GDM1 (cell line): ENCODE measurements at regions not wholly inside any gene's neighbourhood (a gene's known extent, or its start where the extent isn't known, plus 50 kb on each side); places are given as distances from the start of the nearest gene placed in this dataset.
A peak's percentile ranks its signal among the peaks of the same experiment; 100 is the strongest.
"Not testable (repeated sequence)": the region's sequence is repeated elsewhere in the genome, so short reads cannot be mapped to it uniquely, and the experiment has no call there.

Experiments
- DNase-seq: peaks from one replicate; lab custom pipeline; 2025; lab: John Stamatoyannopoulos, UW

DNA sequence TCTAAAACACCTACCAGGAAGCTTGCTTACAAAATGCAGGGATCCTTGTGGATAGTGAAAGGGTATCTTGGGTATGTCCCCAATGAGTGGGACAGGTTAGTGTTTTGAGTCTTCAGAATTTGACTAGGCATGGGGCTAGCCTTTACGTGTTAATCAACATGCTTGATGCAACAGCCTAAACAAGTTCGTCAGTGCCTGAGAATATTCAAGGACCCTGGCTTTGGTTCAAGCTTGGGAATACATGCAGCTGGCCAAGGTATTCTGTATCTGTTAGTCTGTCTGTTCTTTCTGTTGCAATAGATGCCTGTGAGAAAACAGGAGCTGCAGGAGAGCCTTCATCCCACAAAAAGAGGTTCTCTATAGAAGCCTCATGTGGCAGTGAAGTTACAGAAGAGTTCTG lies 149.5 kb downstream of the CCNG2 start:
- no peak for DNase-seq

DNA sequence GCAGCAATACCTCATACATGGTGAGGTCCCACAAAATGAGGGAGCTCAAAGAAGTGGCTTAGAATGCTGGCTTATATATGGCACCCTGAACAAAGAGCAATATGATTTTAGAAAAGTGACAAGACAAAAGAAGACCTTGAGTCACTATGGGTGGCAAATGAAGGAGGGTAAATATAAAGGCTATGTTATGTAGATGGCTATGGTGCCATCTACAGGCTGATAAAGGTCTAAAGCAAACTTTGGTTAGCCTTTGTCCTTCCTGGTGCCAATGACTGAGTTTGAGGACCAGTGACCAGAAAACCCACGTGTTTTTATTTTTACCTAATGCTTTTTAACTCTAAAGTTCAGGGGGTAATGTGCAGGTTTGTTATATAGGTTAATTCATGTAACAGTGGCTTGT lies 151.8 kb downstream of the CCNG2 start:
- DNase-seq, result peak; percentile 7

DNA sequence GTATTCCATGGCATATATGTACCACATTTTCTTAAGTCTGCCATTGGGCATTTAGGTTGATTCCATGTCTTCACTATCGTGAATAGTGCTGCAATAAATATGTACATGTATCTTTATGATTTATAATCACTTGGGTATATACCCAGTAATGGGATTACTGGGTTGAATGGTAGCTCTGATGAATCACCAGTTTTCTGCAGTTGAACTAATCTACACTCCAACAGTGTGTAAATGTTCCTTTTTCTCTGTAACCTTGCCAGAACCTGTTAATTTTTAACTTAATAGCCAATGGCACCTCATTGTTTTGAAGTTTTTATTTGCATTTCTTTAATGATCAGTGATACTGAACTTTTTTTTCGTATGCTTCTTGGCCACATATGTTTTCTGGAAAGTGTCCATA lies 152.5 kb downstream of the CCNG2 start:
- DNase-seq, result no peak

DNA sequence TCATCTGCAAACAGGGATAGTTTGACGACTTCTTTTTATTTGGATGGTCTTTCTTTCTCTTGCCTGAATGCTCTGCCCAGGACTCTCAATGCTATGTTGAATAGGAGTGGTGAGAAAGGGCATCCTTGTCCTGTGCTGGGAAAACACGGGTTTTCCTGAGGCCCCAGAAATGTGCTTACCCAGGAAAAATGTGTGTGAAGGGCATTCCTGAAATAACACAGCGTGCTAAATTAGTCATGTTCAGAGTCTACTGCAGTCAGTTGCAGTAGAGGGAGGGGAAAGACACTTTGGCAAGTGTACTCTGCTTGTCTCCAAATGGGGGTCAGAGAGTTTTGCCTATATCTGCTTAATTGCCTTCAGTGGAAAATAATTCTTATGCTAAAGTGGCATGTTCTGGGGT lies 153.9 kb downstream of the CCNG2 start:
- no peak for DNase-seq

GRCh38 chr4:77314697-77315096 lies 157.7 kb downstream of the CCNG2 start:
- DNase-seq, result no peak

DNA sequence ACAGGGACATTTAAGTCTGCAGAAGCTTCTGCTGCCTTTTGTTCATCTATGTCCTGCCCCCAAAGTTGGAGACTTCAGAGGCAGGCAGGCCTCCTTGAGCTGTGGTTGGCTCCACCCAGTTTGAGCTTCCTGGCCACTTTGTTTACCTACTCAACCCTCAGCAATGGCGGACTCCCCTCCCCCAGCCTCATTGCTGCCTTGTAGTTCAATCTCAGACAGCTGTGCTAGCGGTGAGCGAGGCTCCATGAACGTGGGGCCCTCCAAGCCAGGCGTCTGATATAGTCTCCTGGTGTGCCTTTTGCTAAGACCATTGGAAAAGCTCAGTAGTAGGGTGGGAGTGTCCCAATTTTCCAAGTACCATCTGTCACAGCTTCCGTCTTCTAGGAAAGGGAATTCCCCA lies 170.1 kb downstream of the CCNG2 start:
- DNase-seq, result no peak

- DNase-seq, result no peak
Observed at GRCh38 chr4:77332696-77333270, 175.8 kb downstream of the CCNG2 start.

GRCh38 chr4:77336411-77337142 lies 179.6 kb downstream of the CCNG2 start:
- DNase-seq, result no peak

- DNase-seq, result no peak
Observed at GRCh38 chr4:77342170-77342810, 185.3 kb downstream of the CCNG2 start.

DNA sequence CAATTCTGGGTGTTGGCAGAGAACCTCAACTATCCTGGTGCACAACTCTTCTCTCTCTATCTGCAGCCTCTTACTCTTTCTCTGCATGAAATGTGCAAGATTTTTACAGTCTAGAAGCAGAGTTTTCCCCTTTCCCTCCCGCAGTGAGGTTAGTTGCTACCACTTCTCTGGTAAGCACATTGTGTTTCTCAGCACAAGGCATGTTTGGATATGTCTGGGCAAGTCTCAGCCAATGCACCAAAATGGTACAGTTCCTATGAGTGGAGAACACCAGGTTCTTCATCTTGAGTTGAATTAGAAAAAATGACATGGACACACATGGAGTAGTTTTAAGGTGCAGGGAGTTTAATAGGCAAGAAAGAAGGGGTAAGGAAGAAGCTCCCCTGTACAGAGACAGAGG lies 187.0 kb downstream of the CCNG2 start:
- no peak for DNase-seq

GRCh38 chr4:77344784-77345183 lies 187.8 kb downstream of the CCNG2 start:
- no peak for DNase-seq

GRCh38 chr4:77347351-77347966 lies 190.5 kb downstream of the CCNG2 start:
- no peak for DNase-seq

DNA sequence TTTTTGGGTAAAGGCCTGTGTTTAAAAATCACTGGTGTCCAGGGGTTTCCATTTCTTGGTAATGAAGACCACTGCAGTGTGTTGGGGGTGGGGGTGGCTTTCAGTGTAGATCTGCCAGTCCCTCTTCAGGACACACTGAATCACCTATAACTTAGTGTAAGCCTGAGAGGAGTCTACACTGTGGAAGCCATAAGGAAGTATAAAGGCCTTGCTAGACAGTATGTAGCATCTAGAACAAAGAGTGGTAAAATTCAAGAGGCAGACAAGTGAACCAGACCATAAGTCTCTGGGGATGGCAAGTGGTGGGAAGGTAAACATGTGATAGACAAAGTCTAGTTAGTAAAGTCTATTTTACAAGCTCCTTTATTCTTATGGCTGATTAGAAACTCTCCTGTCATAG lies 191.8 kb downstream of the CCNG2 start:
- no peak for DNase-seq

DNA sequence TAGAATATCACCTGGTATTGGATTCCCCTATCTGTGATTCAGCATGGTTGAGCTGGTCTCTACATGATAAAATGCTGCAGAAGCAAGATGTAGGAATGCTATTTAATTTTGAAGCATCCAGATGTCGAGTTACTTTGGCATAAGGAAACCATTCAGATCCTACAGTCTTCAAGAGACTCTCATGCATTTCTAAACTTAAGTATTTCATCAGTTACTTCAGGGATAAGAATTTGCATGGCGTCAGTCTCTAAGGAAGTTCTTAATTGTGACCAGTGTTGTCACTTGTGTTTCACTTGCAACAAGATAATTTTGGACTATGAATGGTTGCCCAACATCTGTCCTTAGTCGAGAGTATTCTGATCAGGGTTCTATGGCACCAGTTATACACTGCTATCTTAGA lies 192.4 kb downstream of the CCNG2 start:
- DNase-seq, result no peak

DNA sequence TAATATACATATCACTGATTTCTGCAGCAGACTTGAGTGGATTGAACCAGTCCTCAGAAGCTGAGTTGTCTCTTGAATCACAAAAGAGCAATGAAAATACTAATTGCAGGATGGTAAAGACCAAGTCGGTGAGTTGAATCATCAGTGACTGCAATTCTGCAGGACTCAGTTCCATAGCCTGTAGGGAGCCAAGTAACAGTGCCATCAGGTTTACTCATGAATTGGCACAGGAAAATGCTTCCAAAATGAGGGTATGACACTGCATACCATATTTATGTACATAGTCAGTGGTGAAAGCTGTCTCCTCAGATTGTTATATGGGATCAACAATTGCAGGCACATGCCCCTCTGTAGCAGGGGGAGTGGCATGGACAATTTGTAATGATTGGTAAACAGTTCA lies 192.8 kb downstream of the CCNG2 start:
- no peak for DNase-seq

DNA sequence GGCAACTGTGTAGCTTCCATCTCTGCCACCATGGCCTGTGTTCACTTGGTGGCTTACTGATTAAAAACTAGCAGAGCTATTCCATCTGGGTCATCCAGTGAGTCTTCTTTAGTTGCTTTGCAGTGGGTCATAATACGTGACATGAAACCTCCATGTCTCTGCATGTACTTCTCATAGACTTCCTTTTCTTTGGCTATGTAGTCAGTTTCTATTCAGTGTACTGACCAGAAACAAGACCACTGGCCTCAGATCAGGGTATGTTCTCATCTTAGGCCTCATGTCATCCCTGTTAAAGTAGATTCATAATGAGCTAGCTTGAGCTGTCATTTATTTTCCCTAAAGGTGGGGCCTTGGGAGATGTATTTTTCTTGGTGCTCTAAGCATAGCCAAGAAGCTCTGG lies 195.2 kb downstream of the CCNG2 start:
- no peak for DNase-seq

DNA sequence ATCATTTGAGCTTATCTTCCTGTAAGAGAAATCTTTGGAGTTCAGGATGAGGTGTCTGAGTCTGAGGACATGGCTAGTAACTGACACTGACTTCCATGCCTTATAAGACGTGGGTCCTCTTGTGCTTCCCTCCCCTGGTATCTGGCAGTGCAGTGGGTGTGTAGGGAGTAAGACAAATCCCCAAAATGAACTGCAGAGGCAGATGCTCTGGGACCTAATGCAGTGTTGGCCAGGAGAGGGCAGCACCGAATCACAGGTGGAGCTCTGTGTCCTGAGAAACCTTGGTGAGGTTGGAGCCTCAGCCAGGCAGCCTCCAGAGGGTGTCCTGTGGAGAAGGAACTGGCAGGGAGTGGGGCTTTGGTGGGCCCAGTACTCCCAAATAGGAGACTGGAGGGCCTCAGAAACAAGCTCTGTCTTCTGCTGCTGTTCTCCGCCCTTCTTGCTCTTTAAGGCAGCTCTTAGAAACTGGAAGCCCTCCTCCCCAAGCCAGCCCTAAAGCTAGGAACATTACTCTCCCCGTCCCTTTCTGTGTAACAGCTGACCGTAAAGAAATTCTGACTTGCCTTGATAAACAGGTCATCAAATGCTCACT lies 196.8 kb downstream of the CCNG2 start:
- DNase-seq, result not testable (repeated sequence)

GRCh38 chr4:77354550-77354949 lies 197.5 kb downstream of the CCNG2 start:
- DNase-seq, result no peak

DNA sequence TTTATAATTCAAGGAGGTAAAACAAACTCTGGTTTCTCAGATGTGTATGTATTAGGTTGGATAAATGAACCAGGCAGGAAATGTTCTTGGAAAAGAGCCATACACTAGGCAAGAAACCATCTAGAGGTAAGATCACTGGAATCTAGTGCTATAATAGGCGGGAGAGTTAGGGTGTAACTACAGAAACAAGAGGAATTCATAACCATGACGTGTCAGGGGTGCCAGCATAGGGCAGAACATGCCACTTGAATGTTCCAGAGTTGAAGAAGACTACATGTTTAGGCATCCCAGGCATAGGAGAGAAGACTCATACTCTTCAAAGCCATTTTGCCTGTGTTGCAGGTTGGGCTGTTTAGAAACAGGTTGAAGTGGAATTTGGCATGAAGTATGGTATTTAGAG lies 198.7 kb downstream of the CCNG2 start:
- no peak for DNase-seq

DNA sequence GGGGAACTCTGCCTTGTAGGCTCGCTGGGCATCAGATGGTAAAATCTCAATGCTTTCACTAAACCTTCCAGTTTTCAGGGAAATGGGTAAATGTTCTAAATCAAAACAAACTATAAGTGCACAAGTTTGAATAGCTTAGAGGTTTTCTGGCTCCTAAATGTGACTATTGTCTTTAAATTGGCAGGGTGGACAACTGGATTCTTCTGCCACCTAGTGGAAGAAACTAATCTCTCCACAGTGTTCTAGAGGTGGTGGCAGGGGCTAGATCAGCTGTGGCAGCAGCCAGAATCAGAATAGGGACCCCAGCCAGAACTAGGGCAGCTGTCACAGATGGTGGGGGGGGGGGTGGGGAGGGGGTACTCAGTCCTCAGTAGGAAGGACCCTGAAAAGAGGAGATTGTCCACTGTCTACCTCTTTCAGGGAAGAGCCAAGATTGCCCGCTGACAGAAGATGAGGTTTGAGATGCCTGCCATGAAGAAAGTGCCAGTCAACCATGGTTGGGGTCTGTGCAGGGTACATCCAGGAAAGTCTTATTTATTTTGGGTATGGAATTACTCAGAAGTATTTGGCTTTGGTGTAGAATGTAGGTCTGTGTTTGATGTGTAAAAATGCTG lies 201.4 kb downstream of the CCNG2 start:
- no peak for DNase-seq

DNA sequence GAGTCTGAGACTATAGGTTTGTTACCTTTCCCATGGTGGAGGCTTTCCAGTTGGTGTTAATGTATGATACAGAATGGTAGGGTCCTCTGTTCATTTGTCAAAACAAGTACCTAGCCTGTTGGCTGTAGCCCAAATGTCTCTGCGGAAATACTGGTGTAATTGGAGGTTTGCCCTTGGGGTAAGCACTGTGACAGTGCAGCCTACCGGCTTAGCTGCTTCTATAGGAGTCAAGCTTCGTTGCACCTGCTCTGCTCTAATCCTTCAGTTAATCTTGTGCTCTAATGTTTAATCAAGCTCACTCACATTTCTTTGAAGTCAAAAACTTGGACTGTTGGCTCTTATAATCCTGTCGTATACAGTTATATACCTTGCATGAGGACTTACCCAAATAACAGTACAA lies 203.4 kb downstream of the CCNG2 start:
- DNase-seq, result no peak

DNA sequence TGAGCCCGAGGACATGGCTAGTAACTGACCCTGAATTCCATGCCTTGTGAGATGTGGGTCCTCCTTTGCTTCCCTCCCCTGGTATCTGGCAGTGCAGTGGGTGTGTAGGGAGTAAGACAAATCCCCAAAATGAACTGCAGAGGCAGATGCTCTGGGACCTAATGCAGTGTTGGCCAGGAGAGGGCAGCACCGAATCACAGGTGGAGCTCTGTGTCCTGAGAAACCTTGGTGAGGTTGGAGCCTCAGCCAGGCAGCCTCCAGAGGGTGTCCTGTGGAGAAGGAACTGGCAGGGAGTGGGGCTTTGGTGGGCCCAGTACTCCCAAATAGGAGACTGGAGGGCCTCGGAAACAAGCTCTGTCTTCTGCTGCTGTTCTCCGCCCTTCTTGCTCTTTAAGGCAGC lies 209.9 kb downstream of the CCNG2 start:
- not testable (repeated sequence) for DNase-seq
